ENCODE measurements at regions not wholly inside any gene's neighbourhood (a gene's known extent, or its start where the extent isn't known, plus 50 kb on each side); places are given as distances from the start of the nearest gene placed in this dataset.

- H3F3A ChIP-seq (ENCODE audit: insufficient read depth, low read length, poor library complexity, severe bottlenecking), result no peaks in the 10 kb centered on the region
- no peaks in the 10 kb centered on the region for H3K27me3 ChIP-seq (ENCODE audit: insufficient read depth, low read depth, low read length)
- TF ChIP-seq POLR2AphosphoS5 (IDR thresholded peaks at IDR 0.05) (no peak), CTCF (IDR thresholded peaks at IDR 0.05; ENCODE audit: poor library complexity, severe bottlenecking) (no peak), SMC3 (conservative IDR thresholded peaks at IDR 0.05; ENCODE audit: poor library complexity) (no peak), EP300 (conservative IDR thresholded peaks at IDR 0.05; ENCODE audit: poor library complexity, severe bottlenecking) (no peak), EZH2 (IDR thresholded peaks at IDR 0.05; ENCODE audit: borderline replicate concordance, insufficient read depth, low read length, poor library complexity, severe bottlenecking) (no peak), RAD21 (conservative IDR thresholded peaks at IDR 0.05) (no peak), MXI1 (conservative IDR thresholded peaks at IDR 0.05; ENCODE audit: poor library complexity, severe bottlenecking) (no peak), REST (IDR thresholded peaks at IDR 0.05; ENCODE audit: borderline replicate concordance) (no peak), TAF1 (IDR thresholded peaks at IDR 0.05; ENCODE audit: low read depth) (no peak)
- H3K36me3 ChIP-seq (ENCODE audit: insufficient read depth, low read length), result no peaks in the 10 kb centered on the region
- no peaks in the 10 kb centered on the region for H3K9me2 ChIP-seq (ENCODE audit: insufficient read depth, low read length)
- H4K20me1 ChIP-seq (ENCODE audit: insufficient read depth), result no peaks in the 10 kb centered on the region
- H3K4me3 ChIP-seq (ENCODE audit: low read length), result no peak overlapping the region
- H3K9ac ChIP-seq (ENCODE audit: low read length), result no peak overlapping the region
- H3K9me3 ChIP-seq (ENCODE audit: low read length), result no peaks in the 10 kb centered on the region
- no peak overlapping the region for H3K27ac ChIP-seq (ENCODE audit: low read length)
- H2AFZ ChIP-seq (ENCODE audit: low read depth, low read length), result no peak overlapping the region
- H3K4me2 ChIP-seq (ENCODE audit: low read length), result no peak overlapping the region
- no peaks in the 10 kb centered on the region for H3K79me2 ChIP-seq (replicated peaks; ENCODE audit: insufficient read depth, low read length)
These were observed 352.3 kb downstream of the SLCO4C1 start for GRCh38 chr5:101943784-101944183.

- H3K79me2 ChIP-seq (replicated peaks; ENCODE audit: insufficient read depth, low read length), result no peaks in the 10 kb centered on the region
- TF ChIP-seq RAD21 (conservative IDR thresholded peaks at IDR 0.05), result peak; percentile 53
- TF ChIP-seq EZH2 (IDR thresholded peaks at IDR 0.05; ENCODE audit: borderline replicate concordance, insufficient read depth, low read length, poor library complexity, severe bottlenecking), result no peak
- TF ChIP-seq TAF1 (IDR thresholded peaks at IDR 0.05; ENCODE audit: low read depth), result no peak
- no peak for TF ChIP-seq MXI1 (conservative IDR thresholded peaks at IDR 0.05; ENCODE audit: poor library complexity, severe bottlenecking)
- TF ChIP-seq POLR2AphosphoS5 (IDR thresholded peaks at IDR 0.05), result no peak
- TF ChIP-seq SMC3 (conservative IDR thresholded peaks at IDR 0.05; ENCODE audit: poor library complexity), result peak; percentile 59
- TF ChIP-seq REST (IDR thresholded peaks at IDR 0.05; ENCODE audit: borderline replicate concordance), result no peak
- no peak for TF ChIP-seq EP300 (conservative IDR thresholded peaks at IDR 0.05; ENCODE audit: poor library complexity, severe bottlenecking)
- peak; percentile 60 for TF ChIP-seq CTCF (IDR thresholded peaks at IDR 0.05; ENCODE audit: poor library complexity, severe bottlenecking)
- no peak overlapping the region for H3K4me2 ChIP-seq (ENCODE audit: low read length)
- H3K36me3 ChIP-seq (ENCODE audit: insufficient read depth, low read length), result no peaks in the 10 kb centered on the region
- no peak overlapping the region for H3K27ac ChIP-seq (ENCODE audit: low read length)
- no peak overlapping the region for H3K4me3 ChIP-seq (ENCODE audit: low read length)
- no peaks in the 10 kb centered on the region for H4K20me1 ChIP-seq (ENCODE audit: insufficient read depth)
- H3K9me2 ChIP-seq (ENCODE audit: insufficient read depth, low read length), result no peaks in the 10 kb centered on the region
- no peak overlapping the region for H3K9ac ChIP-seq (ENCODE audit: low read length)
- H3K9me3 ChIP-seq (ENCODE audit: low read length), result no peaks in the 10 kb centered on the region
- H3K27me3 ChIP-seq (ENCODE audit: insufficient read depth, low read depth, low read length), result no peaks in the 10 kb centered on the region
- H3F3A ChIP-seq (ENCODE audit: insufficient read depth, low read length, poor library complexity, severe bottlenecking), result no peaks in the 10 kb centered on the region
- H2AFZ ChIP-seq (ENCODE audit: low read depth, low read length), result no peak overlapping the region
These were observed 353.7 kb downstream of the SLCO4C1 start for GRCh38 chr5:101942321-101942882.
